T-helper 1 cell (primary cell): ENCODE measurements at regions not wholly inside any gene's neighbourhood (a gene's known extent, or its start where the extent isn't known, plus 50 kb on each side); places are given as distances from the start of the nearest gene placed in this dataset.

Experiments
- DNase-seq, 5 donors: peaks; one replicate each; pipeline ENCODE4 v3.0.0-alpha.2; 2012 to 2020

DNA sequence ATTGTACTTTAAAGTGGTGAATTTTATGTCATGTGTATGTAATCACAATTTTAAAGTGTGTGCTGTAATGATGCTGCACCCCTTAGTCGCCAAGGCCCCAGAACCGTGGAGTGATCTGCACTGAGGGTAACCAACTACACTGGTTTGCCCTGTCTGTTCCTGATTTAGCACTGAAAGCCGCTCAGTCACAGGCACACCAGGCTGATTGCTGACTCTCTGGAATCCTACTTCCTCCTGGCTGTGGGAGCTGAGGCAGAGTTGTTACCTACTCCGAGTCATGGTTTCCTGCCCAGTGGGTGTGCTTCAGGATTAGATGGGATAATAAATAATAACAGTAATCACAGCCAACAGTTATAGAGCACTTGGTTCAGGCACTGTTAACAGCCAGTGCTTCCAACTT is 645.4 kb downstream of the BCOR start:
- DNase-seq = no peak

DNA sequence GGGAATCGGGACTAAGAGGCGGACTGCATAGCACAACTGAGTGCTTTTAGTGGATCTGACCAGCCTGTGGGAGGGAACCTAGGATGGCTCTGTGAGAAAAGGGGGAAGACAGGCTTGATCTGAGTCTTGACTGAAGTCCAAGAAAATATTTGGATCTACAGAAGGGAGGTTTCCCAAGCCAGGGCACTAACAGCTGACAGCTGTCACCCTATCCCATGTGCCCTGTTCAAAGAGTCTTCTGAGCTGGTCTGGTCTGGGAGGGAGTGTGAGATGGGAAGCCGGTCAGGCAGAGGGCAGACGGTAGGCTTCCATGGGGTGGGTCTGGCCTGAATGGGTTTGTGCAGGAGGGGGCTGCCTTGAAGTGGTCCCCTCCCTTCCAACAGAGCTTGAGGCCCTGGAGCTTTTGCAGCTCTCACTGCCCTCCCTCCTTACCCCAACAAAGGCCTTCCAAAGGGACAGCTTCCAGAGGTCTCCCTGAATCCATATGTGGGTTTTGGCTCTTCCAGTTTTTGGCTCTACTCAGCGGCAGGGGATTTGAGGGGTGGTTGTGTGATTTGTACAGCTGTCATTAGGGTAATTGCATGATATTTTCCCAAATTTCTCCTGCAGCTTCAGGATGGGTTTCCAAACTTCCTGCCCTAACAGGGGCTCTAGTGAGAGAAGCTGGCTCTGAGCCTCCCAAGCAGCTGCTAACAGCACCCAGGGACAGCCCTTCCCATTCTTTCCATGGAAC is 643.7 kb downstream of the BCOR start:
- no peak for DNase-seq

DNA sequence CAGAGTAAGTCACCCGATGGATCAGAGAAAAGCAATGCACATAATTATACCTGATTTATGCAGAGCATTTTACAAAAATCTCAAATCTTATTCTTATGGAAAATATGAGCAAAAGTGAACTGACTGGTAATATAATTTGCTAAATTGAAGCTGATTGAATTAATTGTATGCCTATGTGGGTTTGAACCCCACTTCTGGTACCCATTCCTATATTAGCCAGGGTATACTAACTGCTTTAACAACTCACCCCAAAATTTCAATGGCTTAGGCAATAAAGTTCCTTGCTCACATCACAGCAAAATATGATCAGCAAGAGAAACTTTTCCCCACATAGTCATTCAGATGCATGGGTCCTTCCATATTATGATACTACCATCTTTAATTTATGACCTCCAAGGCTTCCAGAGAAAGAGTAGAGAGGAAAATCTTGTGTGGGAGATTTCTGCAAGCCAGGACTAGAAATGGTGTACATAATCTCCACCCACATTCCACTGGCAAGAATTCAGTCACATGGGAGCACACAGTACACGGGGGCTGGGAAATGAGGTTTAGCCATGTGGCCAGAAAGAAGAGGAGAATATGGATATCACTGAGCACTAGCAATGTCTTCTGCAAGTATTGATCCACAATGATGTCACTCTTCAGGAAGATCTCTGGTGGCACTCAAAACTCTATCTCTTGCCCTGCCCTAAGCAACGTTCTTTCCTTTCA is 640.7 kb downstream of the BCOR start:
- no peak for DNase-seq

DNA sequence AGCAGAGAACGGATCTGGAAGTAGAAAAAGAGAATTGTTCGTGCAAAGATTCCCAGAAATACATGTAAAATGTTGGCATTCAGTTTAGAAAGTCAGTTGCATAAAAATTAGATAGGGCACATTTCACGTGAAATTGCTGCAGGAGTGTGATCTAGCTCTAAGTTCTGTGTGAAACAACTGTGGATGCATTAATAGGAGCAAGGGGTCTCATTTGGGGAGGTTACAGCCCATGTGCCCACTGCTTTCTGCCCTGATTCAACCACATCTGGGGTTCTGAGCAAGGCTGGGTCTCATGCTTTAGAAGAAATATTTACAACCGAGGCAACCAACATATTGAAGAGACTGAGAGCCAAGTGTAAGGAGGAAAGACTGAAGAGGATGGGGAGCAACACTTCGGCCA is 639.0 kb downstream of the BCOR start:
- DNase-seq = no peak

DNA sequence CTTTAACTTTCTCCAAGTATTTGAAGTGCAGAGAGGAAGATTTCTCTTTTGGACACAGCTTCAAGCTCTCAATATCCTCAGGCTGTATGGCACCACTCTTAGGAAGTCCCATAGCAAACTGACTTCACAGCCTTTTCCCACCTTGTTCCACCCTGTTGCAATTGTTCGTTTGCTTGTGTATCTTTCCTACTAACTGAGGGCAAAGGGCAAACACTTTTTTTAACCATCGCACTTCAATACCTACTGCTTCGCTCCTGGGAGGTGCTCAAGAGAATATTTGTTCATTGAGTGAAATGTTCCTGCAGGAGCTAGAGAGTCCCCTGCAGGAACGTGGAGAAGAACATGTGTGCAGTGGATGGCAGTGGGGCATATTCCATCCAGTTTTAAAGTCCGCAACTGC is 638.6 kb downstream of the BCOR start:
- DNase-seq = no peak

DNA sequence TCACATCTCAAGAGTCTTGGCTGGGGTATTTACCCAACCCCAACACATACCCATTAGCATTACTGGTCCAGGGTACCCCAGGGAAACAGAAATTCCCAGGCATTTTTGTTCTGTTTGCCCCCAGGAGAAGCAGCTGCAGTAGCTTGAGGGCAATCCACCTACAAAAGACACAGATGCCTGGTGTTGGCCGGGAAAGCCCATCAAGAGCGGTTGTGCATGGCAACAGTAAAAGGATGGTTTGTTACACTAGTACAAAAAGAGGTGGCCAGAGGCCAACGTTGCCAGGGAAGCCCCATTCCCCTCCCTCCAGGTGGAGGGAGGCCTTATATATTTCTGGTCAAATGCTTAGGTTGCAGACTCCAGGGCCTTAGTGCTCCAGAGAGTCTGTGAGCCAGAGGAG is 637.8 kb downstream of the BCOR start:
- no peak for DNase-seq

DNA sequence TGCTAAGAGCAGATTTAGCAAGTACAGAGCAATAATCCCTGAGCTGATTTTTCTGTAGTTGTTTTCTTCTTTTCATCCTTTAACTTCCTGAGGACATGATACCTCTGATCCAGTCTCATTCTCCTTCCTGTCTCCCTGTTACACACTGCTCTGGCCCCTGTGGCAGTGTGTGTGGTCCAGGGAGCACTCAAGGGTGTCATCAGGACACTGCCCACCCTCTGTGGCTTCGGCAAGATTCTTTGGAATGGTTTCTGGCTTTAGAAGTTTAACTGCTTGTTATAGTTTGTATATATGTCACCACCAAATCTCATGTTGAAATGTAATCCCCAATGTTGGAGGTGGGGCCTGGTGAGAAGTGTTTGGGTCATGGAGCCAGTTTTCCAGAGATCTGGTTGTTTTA is 637.3 kb downstream of the BCOR start:
- no peak for DNase-seq

DNA sequence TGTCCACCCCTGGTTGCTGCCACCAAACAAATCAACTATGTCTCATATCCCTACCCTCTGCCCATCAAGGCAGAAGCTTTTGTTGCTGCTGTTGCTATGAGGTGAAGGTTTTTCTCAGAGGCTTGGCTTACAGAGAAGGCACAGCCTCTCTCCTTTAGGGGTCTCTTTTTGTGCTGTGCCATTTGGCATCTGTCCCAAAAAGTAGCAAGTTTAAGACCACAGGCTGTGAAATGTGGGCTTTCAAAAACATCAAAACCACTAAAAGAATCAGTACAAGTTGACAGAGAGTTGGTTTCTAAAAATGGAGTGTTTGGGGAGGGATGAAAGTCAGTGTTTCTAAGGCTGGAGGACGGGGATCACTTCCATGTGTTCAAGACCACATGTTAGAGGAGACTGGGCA is 634.9 kb downstream of the BCOR start:
- DNase-seq = no peak

DNA sequence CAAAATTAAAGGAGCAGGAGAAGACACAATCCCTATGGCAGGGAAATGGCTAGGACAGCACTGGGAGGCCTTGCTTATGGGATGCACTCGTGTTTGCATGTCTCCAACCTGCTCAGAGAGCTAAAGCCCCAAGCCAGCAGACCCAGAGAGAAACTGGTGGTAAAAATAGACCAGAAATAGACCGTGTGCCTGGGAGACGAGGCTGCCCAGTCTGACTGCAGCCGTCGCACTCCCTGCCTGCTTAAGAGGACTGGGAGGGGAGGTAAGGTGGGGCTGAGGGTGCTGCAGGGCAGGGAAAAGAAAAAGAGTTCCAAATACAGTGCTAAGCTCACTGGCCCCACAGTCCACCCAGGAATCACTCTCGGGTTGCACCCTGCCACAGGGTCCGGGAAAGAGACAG is 633.5 kb downstream of the BCOR start:
- no peak for DNase-seq

DNA sequence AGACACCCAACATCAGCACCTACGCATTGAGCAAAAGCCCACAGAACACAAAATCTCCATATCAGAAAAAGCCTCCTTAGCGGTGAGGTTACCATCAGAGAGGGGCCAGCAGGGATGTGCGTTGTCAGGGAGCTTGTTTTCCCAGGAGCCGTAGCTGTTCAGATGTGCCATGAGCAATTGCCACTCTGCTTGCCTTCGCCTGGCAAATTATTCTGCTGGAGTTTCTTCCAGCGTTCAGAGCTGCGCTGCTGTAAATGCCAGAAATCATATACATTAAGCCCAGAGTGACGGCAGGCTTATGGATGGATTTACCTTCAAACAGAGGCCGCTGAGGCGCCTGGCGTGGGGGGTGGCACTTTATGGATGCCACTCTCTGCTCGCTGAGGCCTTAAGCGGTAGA is 632.3 kb downstream of the BCOR start:
- DNase-seq = no peak

DNA sequence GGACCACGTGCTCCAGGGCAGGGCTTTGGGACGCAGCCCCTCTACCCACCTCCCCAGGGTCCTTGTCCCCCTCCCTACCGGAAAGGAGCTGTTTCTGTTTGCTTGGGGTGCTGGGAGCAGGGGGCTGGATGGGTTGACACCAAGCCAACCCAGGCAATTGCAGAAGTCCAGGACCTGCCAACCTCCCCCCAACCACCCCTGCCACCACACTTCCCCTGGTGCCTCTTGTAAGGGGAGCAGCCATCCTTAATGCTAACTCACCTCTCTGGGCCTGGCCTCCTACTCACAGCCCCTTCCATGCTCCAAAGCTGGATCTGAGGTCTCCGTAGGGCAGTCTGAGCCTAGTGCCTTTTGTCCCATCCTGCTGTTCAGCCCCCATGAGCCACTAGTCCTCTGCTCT is 631.9 kb downstream of the BCOR start:
- DNase-seq = no peak

DNA sequence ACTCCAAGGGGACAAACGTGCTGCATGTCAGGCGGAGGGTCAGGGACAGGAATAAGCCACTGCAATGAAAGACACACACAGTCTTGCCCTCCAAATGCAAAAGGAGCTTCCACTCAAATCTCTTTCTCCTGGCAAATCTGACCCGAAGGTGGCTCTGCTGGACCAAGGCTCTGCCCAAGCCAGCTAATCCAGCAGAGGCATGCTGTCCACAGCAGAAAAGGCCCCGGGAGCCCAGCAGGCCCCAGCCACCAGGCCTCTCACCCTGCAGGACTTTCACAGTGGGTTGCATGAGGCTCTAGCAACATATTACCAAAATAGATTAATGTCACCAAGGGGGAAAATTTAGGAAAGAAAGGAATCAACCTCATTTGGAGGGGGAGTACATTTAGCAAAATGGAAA is 628.6 kb downstream of the BCOR start:
- DNase-seq = no peak

DNA sequence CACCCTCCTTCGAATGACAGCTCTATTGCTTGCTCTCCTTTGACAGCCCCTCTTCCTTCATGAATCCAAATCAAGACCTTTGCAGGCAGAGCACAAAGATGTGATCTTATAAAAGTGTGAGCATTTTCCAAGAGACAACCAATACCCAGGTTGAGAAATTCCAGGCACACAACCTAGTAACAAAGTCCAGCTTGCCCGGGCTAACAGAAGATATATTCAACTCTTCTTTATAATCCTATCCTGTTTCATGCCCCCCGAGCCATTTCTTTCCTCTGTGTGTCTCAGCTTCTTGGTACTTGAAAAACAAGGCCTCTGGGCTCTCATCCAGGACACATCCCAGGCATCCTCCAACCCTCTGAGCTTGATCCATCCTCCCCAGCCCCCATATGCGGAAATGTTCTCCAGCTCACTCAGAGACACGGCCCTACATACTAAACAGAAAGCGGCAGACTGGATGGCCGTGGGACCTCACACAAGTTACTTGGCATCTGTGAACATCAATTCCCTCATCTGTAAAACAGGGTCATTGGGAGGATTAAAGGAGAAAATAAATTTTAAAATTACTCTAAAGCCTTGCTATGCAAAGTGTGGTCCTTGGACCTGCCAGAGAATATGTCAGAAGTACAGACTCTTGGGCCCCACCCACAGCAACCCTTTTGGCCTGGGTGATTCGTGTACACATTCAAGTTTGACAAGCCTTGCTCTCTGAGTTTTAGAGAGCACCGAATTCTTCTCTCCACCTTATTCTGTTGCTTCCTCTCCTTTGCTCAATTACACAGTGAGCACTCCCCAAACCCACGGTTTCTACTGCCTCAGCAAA is 627.0 kb downstream of the BCOR start:
- no peak for DNase-seq

DNA sequence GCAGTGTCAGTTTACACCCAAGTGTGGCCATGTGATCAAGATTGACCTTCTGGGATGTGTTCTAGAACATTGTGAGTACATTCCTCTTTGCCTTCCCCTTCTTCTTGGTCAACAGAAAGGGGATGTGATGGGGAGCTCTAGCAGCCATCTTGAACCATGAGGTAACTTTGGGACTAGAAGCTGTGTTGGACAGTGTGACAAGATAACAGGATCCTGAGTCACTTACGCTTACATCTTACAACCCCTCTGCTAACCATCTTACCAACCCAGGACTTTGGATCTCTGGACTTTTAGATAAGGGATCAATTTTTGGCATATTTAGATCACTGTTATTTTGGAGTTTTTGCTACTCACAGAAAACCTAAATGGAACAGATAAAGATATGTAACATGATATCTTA is 625.6 kb downstream of the BCOR start:
- no peak for DNase-seq

DNA sequence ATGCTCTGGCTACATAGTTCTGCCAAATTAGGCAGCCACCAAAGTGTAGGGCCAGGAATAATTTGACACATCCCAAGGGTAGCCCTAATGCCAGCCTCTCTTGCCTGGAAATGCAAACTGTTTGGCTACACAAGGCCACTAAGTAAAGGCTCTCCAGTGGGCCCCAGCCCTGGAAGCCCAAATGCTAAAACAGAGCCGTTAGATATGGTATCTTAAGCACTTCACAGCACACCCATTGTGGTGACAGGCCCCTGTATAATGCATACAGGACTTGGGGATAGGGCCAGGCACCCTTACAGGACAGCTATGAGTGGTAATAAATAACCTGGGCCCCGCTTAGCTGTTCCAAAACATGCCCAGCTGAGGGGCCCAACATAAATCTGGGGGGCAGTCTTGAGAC is 623.9 kb downstream of the BCOR start:
- DNase-seq = no peak

DNA sequence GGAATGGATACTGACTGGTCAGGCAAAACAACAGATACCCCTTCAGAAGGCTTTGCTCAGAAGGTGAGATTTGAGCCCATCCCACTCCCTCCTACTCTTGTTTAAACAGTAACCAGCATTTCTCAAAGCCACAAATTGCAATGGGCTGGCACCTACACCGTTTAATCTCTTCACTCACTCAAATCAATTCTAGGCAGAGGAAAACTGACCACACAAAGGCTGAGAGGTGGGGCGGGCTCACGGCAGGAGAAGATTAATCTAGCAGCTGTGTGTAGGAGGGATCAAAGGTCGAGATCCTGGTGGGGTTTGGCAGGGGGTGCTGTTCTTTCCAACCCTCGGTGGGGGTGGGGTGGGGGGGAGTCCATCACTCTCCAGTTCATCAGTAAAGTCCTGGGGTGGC is 622.4 kb downstream of the BCOR start:
- DNase-seq = no peak

DNA sequence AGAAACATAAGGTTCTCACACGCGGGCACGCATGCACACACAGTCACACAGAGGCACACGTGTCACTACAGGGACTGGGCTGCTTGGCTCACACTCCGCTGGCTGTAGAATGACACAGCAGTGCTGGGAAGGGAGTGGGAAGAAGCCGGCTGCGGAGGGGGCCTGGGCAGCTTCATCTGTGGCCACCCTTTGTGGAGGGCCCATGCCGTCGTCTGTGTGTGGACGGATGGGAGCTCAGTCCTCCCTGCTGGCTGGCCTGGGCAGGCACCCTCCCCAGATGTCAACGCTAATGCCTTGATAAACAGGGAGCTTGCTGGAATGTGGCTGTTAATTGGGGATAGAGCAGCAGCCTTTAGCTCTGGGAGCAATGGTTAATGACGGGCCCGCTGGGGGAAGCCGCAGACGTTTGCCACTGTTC is 621.1 kb downstream of the BCOR start:
- DNase-seq = no peak

DNA sequence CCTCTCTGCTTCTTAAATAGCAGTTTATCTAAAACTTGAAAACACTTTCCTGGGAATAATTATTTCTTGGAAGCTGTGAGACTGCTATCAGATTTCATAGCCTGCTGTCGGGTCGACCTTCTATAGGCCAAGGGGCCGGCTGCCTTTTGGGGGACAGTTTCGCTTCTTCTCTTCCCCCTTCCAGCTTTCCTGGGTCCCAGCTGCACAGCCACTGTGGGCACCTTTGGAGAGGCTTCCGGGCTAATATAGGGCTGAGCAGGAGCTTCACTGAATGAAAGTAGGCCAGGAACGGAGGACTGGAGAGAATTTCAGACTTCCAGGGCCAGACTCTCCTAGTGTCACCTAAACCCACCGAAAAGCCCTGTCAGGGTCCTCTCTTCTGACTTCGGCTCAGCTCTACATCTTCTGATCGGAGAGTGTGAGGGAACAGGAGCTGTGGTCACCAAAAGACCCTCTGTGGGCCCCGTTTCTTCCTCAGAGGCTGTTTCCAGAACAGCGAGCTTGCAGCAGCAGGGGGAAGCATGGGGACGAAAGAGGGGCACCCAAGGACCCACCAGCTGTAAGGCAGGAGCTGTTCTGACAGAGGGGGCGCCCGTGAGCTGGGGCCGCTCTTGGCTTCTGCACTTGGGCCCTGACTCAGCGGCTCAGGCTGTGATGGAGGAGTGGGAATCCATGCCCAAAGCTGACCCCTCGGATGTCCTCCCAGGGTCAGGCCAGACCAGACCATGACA is 620.6 kb downstream of the BCOR start:
- no peak for DNase-seq

DNA sequence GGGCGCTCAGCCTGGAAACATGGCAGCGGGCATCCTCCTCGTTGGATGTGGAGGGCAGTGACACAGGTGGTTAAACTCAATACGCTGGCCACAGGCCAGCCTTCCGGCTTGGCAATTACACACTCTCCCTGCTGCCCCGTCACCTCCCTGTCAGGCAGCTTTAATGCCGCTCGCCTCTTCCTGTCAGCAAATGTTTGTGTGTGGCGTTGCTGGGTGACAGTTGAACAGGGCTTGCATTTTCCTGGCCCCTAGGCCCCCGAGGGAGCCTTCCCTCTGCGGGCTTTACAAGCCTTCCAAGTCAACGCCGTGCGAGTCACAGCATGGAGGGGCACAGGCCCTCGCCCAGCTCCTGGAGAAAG is 620.0 kb downstream of the BCOR start:
- DNase-seq = no peak

DNA sequence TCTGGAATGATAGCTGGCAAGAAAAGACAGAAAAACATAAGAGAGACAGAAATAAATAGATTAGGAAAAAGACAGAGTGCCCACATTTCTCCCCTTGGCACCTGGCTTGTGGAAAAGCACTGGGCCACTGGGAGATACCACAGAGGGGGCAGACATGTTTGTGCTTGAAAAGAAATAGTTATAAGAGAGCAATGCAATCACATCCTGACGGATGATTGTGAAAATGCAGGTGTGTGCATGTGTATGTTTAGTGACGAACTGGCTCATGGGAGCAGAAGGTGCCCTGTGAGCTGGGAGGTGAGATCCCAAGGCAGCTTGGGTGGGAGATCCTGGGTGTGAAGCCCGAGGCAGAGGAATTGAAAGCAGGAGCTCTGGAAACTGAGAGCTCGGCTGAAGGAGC is 617.9 kb downstream of the BCOR start:
- no peak for DNase-seq

DNA sequence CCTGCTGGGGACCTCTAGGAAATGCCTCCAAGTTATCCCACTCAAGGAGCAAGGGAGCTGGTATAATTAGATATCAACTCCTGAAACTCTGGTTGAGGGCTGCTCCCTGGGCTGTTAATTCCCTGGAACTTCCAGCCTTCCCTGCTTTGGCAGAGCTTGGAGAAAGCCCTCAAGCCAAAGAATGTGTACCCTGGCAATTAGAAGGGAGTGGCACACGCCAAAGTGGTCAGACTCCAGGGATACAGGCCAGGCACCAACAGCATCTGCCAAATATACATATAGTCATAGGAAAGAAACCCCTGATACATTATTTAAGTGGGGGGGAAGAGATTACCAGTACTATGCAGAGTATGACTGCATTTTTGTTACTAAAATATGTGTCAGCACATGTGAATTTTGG is 616.8 kb downstream of the BCOR start:
- no peak for DNase-seq

DNA sequence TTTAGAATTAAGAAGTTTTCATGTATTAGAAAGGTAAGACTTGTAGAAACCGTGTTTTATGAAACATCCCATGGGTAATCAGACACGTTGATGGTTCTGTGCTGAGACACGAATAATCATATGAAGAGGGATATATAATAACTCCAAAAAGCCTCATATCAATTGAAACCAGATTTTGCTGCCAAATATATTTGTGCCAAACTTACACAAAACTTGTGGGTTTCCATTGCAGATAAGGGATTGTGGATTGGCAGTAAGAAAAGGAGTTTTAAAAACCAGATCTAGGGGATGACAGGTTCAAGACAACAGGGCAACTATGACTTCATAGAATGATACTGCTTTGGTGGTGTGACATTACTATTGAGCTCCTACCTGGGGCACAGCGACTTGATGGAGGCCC is 616.1 kb downstream of the BCOR start:
- no peak for DNase-seq
